H9 (cell line): ENCODE measurements at regions not wholly inside any gene's neighbourhood (a gene's known extent, or its start where the extent isn't known, plus 50 kb on each side); places are given as distances from the start of the nearest gene placed in this dataset.

Source experiments
- DNase-seq: peaks from one replicate; pipeline ENCODE4 v3.0.0-alpha.2; 2017
- H2AFZ ChIP-seq: one replicate; pipeline ENCODE4 v1.6.1; 2013; ENCODE audit warnings: mild to moderate bottlenecking, low read length, control low read depth, moderate library complexity
- H2AK5ac ChIP-seq: 2 replicates; pipeline ENCODE4 v1.6.1; 2013; ENCODE audit warnings: low read length, control low read depth, mixed read lengths; ENCODE audit not compliant: insufficient read length
- H2BK120ac ChIP-seq: one replicate; pipeline ENCODE4 v1.6.1; 2013; ENCODE audit warnings: low read depth, mild to moderate bottlenecking, low read length, control low read depth, inconsistent platforms; ENCODE audit not compliant: poor library complexity, severe bottlenecking
- H2BK12ac ChIP-seq: 2 replicates; pipeline ENCODE4 v1.6.1; 2013; ENCODE audit warnings: low read length, control low read depth, mixed read lengths, low read depth; ENCODE audit not compliant: insufficient read length
- H2BK15ac ChIP-seq: 2 replicates; pipeline ENCODE4 v1.6.1; 2013; ENCODE audit warnings: low read depth, low read length, control low read depth
- H2BK20ac ChIP-seq: one replicate; pipeline ENCODE4 v1.6.1; 2013; ENCODE audit warnings: low read depth, mild to moderate bottlenecking, low read length, control low read depth, inconsistent platforms; ENCODE audit not compliant: poor library complexity, severe bottlenecking
- H2BK5ac ChIP-seq: 2 replicates; pipeline ENCODE4 v1.6.1; 2013; ENCODE audit warnings: low read length, control low read depth, mixed read lengths; ENCODE audit not compliant: insufficient read length
- H3K14ac ChIP-seq: 2 replicates; pipeline ENCODE4 v1.6.1; 2013; ENCODE audit warnings: low read length, control low read depth; ENCODE audit not compliant: insufficient read depth
- H3K18ac ChIP-seq: 2 replicates; pipeline ENCODE4 v1.6.1; 2013; ENCODE audit warnings: low read depth, mild to moderate bottlenecking, mixed read lengths, low read length, control low read depth; ENCODE audit not compliant: insufficient read length
- H3K23ac ChIP-seq: 2 replicates; pipeline ENCODE4 v1.6.1; 2013; ENCODE audit warnings: low read length, control low read depth, mixed read lengths, low read depth; ENCODE audit not compliant: insufficient read length
- H3K23me2 ChIP-seq: 2 replicates; pipeline ENCODE4 v1.6.1; 2013; ENCODE audit warnings: low read depth, mild to moderate bottlenecking, mixed read lengths, low read length, control low read depth; ENCODE audit not compliant: insufficient read length, poor library complexity, severe bottlenecking
- H3K27ac ChIP-seq: 2 replicates; pipeline ENCODE4 v1.5.1; 2013; ENCODE audit warnings: low read length, control low read depth, mixed read lengths, low read depth; ENCODE audit not compliant: insufficient read length
- H3K27me3 ChIP-seq: 2 replicates; pipeline ENCODE4 v1.6.1; 2013; ENCODE audit warnings: low read length, control low read depth, inconsistent platforms; ENCODE audit not compliant: insufficient read depth
- H3K4ac ChIP-seq: 2 replicates; pipeline ENCODE4 v1.6.1; 2013; ENCODE audit warnings: low read depth, mild to moderate bottlenecking, control low read depth, inconsistent platforms, low read length, moderate library complexity
- H3K4me1 ChIP-seq: 2 replicates; pipeline ENCODE4 v1.6.1; 2013; ENCODE audit warnings: low read length, control low read depth, inconsistent platforms; ENCODE audit not compliant: insufficient read depth
- H3K4me2 ChIP-seq: 2 replicates; pipeline ENCODE4 v1.6.1; 2013; ENCODE audit warnings: low read length, control low read depth, mixed read lengths; ENCODE audit not compliant: insufficient read length, insufficient read depth
- H3K56ac ChIP-seq: 2 replicates; pipeline ENCODE4 v1.6.1; 2013; ENCODE audit warnings: low read depth, mild to moderate bottlenecking, mixed read lengths, low read length, control low read depth; ENCODE audit not compliant: insufficient read length
- H3K79me1 ChIP-seq: 2 replicates; pipeline ENCODE4 v1.6.1; 2013; ENCODE audit warnings: low read depth, mild to moderate bottlenecking, moderate library complexity, low read length, control low read depth, inconsistent platforms; ENCODE audit not compliant: insufficient read depth, poor library complexity, severe bottlenecking
- H3K79me2 ChIP-seq: 2 replicates; pipeline ENCODE4 v1.6.1; 2013; ENCODE audit warnings: low read length, control low read depth, inconsistent platforms; ENCODE audit not compliant: insufficient read depth
- H3K9ac ChIP-seq: 2 replicates; pipeline ENCODE4 v1.6.1; 2013; ENCODE audit warnings: low read length, control low read depth, mixed read lengths; ENCODE audit not compliant: insufficient read length; ENCODE audit errors: extremely low read depth
- H3K9me3 ChIP-seq: one replicate; pipeline ENCODE4 v1.6.1; 2013; ENCODE audit warnings: low read depth, low read length, inconsistent platforms; ENCODE audit not compliant: control insufficient read depth
- H3T11ph ChIP-seq: one replicate; pipeline ENCODE4 v1.6.1; 2013; ENCODE audit warnings: mild to moderate bottlenecking, low read length, control low read depth, inconsistent platforms
- H4K20me1 ChIP-seq: one replicate; pipeline ENCODE4 v1.6.1; 2013; ENCODE audit not compliant: control insufficient read depth, insufficient read length, insufficient read depth
- H4K5ac ChIP-seq: 2 replicates; pipeline ENCODE4 v1.6.1; 2013; ENCODE audit warnings: low read depth, mild to moderate bottlenecking, mixed read lengths, low read length, control low read depth; ENCODE audit not compliant: insufficient read length
- H4K8ac ChIP-seq: replicated peaks from 2 replicates; pipeline ENCODE4 v1.6.1; 2013; ENCODE audit warnings: low read length, control low read depth, mixed read lengths, low read depth; ENCODE audit not compliant: insufficient read length
- H4K91ac ChIP-seq: 2 replicates; pipeline ENCODE4 v1.6.1; 2013; ENCODE audit warnings: low read depth, mild to moderate bottlenecking, moderate library complexity, mixed read lengths, low read length, control low read depth; ENCODE audit not compliant: insufficient read length
- H3K27ac Mint-ChIP-seq, 3 experiments: 2 replicates in 2 of 3; 3 replicates in 1 of 3; pipeline ENCODE4 v1.8.0; 2020 to 2021; ENCODE audit warnings: mixed read lengths in 3 of 3, mild to moderate bottlenecking in 1 of 3, moderate library complexity in 1 of 3
- H3K27me3 Mint-ChIP-seq: 2 replicates; pipeline ENCODE4 v1.8.0; 2021; ENCODE audit warnings: low read depth, mild to moderate bottlenecking, moderate library complexity, mixed read lengths
- H3K36me3 Mint-ChIP-seq, 3 experiments: 2 replicates in 2 of 3; 3 replicates in 1 of 3; pipeline ENCODE4 v1.8.0; 2020 to 2021; ENCODE audit warnings: low read depth in 3 of 3, mixed read lengths in 3 of 3; ENCODE audit not compliant: insufficient read depth in 1 of 3
- H3K4me1 Mint-ChIP-seq, 2 experiments: 2 replicates each; pipeline ENCODE4 v1.8.0; 2020; ENCODE audit warnings: mixed read lengths in 2 of 2
- H3K4me3 Mint-ChIP-seq, 2 experiments: 2 replicates in 1 of 2; 3 replicates in 1 of 2; pipeline ENCODE4 v1.8.0; 2020 to 2021; ENCODE audit warnings: mild to moderate bottlenecking in 2 of 2, mixed read lengths in 2 of 2, moderate library complexity in 1 of 2
- H3K9me3 Mint-ChIP-seq, 2 experiments: 2 replicates in 1 of 2; 3 replicates in 1 of 2; pipeline ENCODE4 v1.8.0; 2020; ENCODE audit warnings: mild to moderate bottlenecking in 2 of 2, mixed read lengths in 2 of 2, moderate library complexity in 1 of 2
- WGBS: extraction: QIAGEN DNeasy Blood & Tissue Kit; methylation state at CpG from one replicate; pipeline ENCODE4 v1.1.7; 2013; ENCODE audit warnings: missing lambda C conversion rate, low lambda C conversion rate, mixed read lengths; ENCODE audit not compliant: insufficient read length; ENCODE audit errors: extremely low coverage; 5-methylcytosine and 5-hydroxymethylcytosine counted together
- TF ChIP-seq, protein P1 (sequence below): fragments of 200-600 bp; sonication (generic); conservative IDR thresholded peaks from 3 replicates; pipeline ENCODE4 v1.8.0; 2021; ENCODE audit warnings: antibody characterized with exemption, mild to moderate bottlenecking

- H2BK20ac ChIP-seq, result no peak overlapping the region
- no peaks in the 10 kb centered on the region for H3K79me2 ChIP-seq
- H4K8ac ChIP-seq, result no peak overlapping the region
- H3K9ac ChIP-seq, result no peak overlapping the region
- no peak overlapping the region for H4K5ac ChIP-seq
- H3K4me1 ChIP-seq, result no peaks in the 10 kb centered on the region
- Mint-ChIP-seq H3K27me3 (no peaks in the 10 kb centered on the region), H3K27ac (no peak overlapping the region), H3K4me1 (peaks cover 10 to 11% of the 10 kb centered on the region in 2 experiments), H3K9me3 (no peaks in the 10 kb centered on the region), H3K36me3 (no peaks in the 10 kb centered on the region), H3K4me3 (no peak overlapping the region)
- H4K20me1 ChIP-seq, result no peaks in the 10 kb centered on the region
- no peaks in the 10 kb centered on the region for H3K23me2 ChIP-seq
- H2BK15ac ChIP-seq, result no peak overlapping the region
- H3K79me1 ChIP-seq, result no peaks in the 10 kb centered on the region
- WGBS, result no CpG with 5 or more reads among the region's 8 CpGs
- TF ChIP-seq, protein P1, sequence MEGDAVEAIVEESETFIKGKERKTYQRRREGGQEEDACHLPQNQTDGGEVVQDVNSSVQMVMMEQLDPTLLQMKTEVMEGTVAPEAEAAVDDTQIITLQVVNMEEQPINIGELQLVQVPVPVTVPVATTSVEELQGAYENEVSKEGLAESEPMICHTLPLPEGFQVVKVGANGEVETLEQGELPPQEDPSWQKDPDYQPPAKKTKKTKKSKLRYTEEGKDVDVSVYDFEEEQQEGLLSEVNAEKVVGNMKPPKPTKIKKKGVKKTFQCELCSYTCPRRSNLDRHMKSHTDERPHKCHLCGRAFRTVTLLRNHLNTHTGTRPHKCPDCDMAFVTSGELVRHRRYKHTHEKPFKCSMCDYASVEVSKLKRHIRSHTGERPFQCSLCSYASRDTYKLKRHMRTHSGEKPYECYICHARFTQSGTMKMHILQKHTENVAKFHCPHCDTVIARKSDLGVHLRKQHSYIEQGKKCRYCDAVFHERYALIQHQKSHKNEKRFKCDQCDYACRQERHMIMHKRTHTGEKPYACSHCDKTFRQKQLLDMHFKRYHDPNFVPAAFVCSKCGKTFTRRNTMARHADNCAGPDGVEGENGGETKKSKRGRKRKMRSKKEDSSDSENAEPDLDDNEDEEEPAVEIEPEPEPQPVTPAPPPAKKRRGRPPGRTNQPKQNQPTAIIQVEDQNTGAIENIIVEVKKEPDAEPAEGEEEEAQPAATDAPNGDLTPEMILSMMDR, result no peak
- no peaks in the 10 kb centered on the region for H3K27me3 ChIP-seq
- H2AFZ ChIP-seq, result no peak overlapping the region
- H3K27ac ChIP-seq, result no peak overlapping the region
- H3K18ac ChIP-seq, result no peak overlapping the region
- no peak overlapping the region for H3K4ac ChIP-seq
- H2BK12ac ChIP-seq, result no peak overlapping the region
- no peak overlapping the region for H2BK120ac ChIP-seq
- no peak overlapping the region for H3T11ph ChIP-seq
- no peak overlapping the region for H3K4me2 ChIP-seq
- H3K23ac ChIP-seq, result no peak overlapping the region
- H2AK5ac ChIP-seq, result no peak overlapping the region
- H4K91ac ChIP-seq, result no peak overlapping the region
- no peaks in the 10 kb centered on the region for H3K9me3 ChIP-seq
- no peak overlapping the region for H3K14ac ChIP-seq
- no peak for DNase-seq
- no peak overlapping the region for H3K56ac ChIP-seq
- H2BK5ac ChIP-seq, result no peak overlapping the region
Observed at GRCh38 chr10:128850647-128851046, 616.4 kb upstream of the MGMT start.
